Mucosa of descending colon (tissue), 3 donors: ENCODE measurements at regions not wholly inside any gene's neighbourhood (a gene's known extent, or its start where the extent isn't known, plus 50 kb on each side); places are given as distances from the start of the nearest gene placed in this dataset.
"Not testable (repeated sequence)": the region's sequence is repeated elsewhere in the genome, so short reads cannot be mapped to it uniquely, and the experiment has no call there.

Experiments used
- ATAC-seq: fragments of 200-7000 bp; cut with Tn5 transposase; one replicate; pipeline ENCODE4 v1.9.1; 2020; ENCODE audit warnings: mild to moderate bottlenecking, moderate library complexity
- DNase-seq, 3 donors: peaks; one replicate each; pipeline ENCODE4 v3.0.0-alpha.2; 2020
- H3K36me3 ChIP-seq: fragments of 200-600 bp; one replicate; pipeline ENCODE4 v1.8.0; 2021; ENCODE audit warnings: low read depth, mild to moderate bottlenecking
- H3K4me1 ChIP-seq: fragments of 200-600 bp; one replicate; pipeline ENCODE4 v1.8.0; 2021; ENCODE audit warnings: low read depth, mild to moderate bottlenecking
- H3K4me3 ChIP-seq: fragments of 200-600 bp; one replicate; pipeline ENCODE4 v1.8.0; 2021; ENCODE audit warnings: mild to moderate bottlenecking
- H3K9me3 ChIP-seq: fragments of 200-600 bp; one replicate; pipeline ENCODE4 v1.8.0; 2021; ENCODE audit warnings: mild to moderate bottlenecking
- CTCF ChIP-seq: fragments of 200-600 bp; IDR thresholded peaks from one replicate; pipeline ENCODE4 v1.8.0; 2022; ENCODE audit warnings: antibody characterized with exemption, mild to moderate bottlenecking
- intact Hi-C, 2 donors: fragments of 100-400 bp; cut with DNase I in 1 of 2; cut with micrococcal nuclease in 1 of 2; formaldehyde crosslinking; loops; one replicate each; pipeline versions ENCODE4 v1.11.0 to v1.11.1; 2022; cut with DNase I, micrococcal nuclease
- donor health status: DM: no; HTN: no; CAD: no; lungs with moderate emphysema.
- donor health status: DM: no; HTN: no; CAD: no.
- donor health status: DM: no; HTN: yes; CAD: no.

- ATAC-seq, DNase-seq, H3K4me1 ChIP-seq, H3K36me3 ChIP-seq, H3K4me3 ChIP-seq, H3K9me3 ChIP-seq, intact Hi-C loops: not testable (repeated sequence)
Observed at GRCh38 chr6:142016666-142017065, 116.1 kb upstream of the GJE1 start.

DNA sequence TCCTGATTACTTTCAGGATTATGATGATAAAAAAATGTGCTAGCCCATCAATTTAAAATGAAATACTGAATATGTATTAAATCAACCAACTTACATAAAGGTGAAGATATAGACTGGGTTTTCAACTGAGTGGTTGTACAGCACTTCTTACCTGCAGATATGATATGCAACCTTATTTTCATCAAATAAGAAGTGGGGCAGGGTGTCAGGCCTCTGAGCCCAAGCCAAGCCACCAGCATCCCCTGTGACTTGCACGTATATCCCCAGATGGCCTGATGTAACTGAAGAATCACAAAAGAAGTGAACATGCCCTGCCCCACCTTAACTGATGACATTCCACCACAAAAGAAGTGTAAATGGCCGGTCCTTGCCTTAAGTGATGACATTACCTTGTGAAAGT lies 117.3 kb upstream of the GJE1 start:
- H3K36me3 ChIP-seq, intact Hi-C loops, H3K4me1 ChIP-seq, H3K4me3 ChIP-seq, ATAC-seq, H3K9me3 ChIP-seq, DNase-seq: not testable (repeated sequence)

GRCh38 chr6:142015011-142015410 lies 117.7 kb upstream of the GJE1 start:
- intact Hi-C loops, result no loop called here
- DNase-seq, result no peak
- no peaks in the 10 kb centered on the region for H3K4me1 ChIP-seq
- H3K36me3 ChIP-seq, result no peaks in the 10 kb centered on the region
- no peaks in the 10 kb centered on the region for H3K9me3 ChIP-seq
- no peak for TF ChIP-seq CTCF
- ATAC-seq, result no peak
- H3K4me3 ChIP-seq, result no peak overlapping the region

DNA sequence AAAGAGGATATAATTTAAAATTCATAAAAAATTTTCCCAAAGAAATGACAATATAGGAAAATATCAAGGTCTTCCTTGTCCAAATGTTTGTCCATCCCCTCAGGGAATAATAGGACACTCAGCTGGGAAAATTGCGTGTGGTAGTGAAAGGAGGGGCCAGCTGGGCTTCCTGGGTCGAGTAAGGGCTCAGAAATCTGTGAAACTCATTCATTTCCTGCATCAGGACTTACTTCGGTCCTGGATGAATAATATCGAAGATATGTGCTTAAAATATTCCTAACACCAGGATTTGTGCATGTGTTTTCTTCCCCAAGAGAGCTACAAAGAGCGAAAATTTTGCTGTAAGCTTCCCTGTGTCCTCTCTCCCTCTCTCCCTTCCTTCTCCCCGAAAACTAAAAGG lies 118.2 kb upstream of the GJE1 start:
- DNase-seq (no peak), ATAC-seq (no peak)
- no peak for TF ChIP-seq CTCF
- Histone ChIP-seq H3K9me3 (no peaks in the 10 kb centered on the region), H3K36me3 (no peaks in the 10 kb centered on the region), H3K4me1 (no peaks in the 10 kb centered on the region), H3K4me3 (no peak overlapping the region)
- intact Hi-C loops, result no loop called here

GRCh38 chr6:142013875-142014495 lies 118.7 kb upstream of the GJE1 start:
- TF ChIP-seq CTCF, result no peak
- Histone ChIP-seq H3K4me1 (no peaks in the 10 kb centered on the region), H3K4me3 (no peak overlapping the region), H3K36me3 (no peaks in the 10 kb centered on the region), H3K9me3 (no peaks in the 10 kb centered on the region)
- ATAC-seq, result no peak
- intact Hi-C loops, result no loop called here
- no peak for DNase-seq

- H3K9me3 ChIP-seq, result no peaks in the 10 kb centered on the region
- DNase-seq, result no peak
- intact Hi-C loops, result no loop called here
- no peak for ATAC-seq
- H3K4me3 ChIP-seq, result no peak overlapping the region
- no peaks in the 10 kb centered on the region for H3K36me3 ChIP-seq
- no peaks in the 10 kb centered on the region for H3K4me1 ChIP-seq
- TF ChIP-seq CTCF, result no peak
Observed at GRCh38 chr6:142013287-142013686, 119.4 kb upstream of the GJE1 start.

DNA sequence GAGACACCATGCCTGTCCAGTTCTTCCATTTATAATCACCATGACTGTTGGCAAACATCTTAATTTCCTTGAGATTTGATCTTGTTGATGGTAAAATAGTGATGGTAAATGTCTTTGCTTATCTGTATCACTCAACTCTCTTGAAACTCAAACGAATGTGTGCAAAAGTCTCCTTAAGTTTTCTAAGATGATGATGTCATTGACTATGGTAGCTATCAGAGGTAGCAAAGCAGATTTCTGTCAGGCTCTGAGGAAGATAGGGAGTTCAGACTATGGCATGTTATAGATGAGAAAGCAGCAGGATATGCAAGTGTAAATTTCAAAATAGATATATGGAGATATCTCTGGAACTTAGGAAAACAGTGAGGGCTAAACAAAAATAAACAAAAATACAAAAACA lies 121.0 kb upstream of the GJE1 start:
- no peak for TF ChIP-seq CTCF
- Histone ChIP-seq H3K9me3 (no peaks in the 10 kb centered on the region), H3K4me3 (no peak overlapping the region), H3K4me1 (no peaks in the 10 kb centered on the region), H3K36me3 (no peaks in the 10 kb centered on the region)
- intact Hi-C loops, result no loop called here
- no peak for ATAC-seq
- no peak for DNase-seq
